Mesodermal cell (in vitro differentiated cells): ENCODE measurements at regions not wholly inside any gene's neighbourhood (a gene's known extent, or its start where the extent isn't known, plus 50 kb on each side); places are given as distances from the start of the nearest gene placed in this dataset.
"Not testable (repeated sequence)": the region's sequence is repeated elsewhere in the genome, so short reads cannot be mapped to it uniquely, and the experiment has no call there.

ENCODE experiments used
- H3K27ac ChIP-seq: 2 replicates; pipeline ENCODE4 v1.7.0; 2013; ENCODE audit warnings: mild to moderate bottlenecking, low read depth, low read length, moderate library complexity; ENCODE audit not compliant: severe bottlenecking
- H3K36me3 ChIP-seq: 2 replicates; pipeline ENCODE4 v1.7.1; 2013; ENCODE audit warnings: mild to moderate bottlenecking, low read length, moderate library complexity; ENCODE audit not compliant: control insufficient read depth, insufficient read depth
- H3K4me1 ChIP-seq: one replicate; pipeline ENCODE4 v1.7.1; 2013; ENCODE audit warnings: mild to moderate bottlenecking, low read length; ENCODE audit not compliant: insufficient read depth, control insufficient read depth, poor library complexity, severe bottlenecking
- H3K4me3 ChIP-seq: 2 replicates; pipeline ENCODE4 v1.7.0; 2013; ENCODE audit warnings: low read length, control low read depth, mild to moderate bottlenecking; ENCODE audit not compliant: insufficient read depth, poor library complexity, severe bottlenecking; ENCODE audit errors: extremely low read depth
- H3K9me3 ChIP-seq: 2 replicates; pipeline ENCODE4 v1.7.1; 2013; ENCODE audit warnings: mild to moderate bottlenecking, low read length, moderate library complexity; ENCODE audit not compliant: control insufficient read depth
- WGBS, 2 experiments: methylation state at CpG; one replicate each; pipeline ENCODE4 v1.1.5; 2013; ENCODE audit warnings: missing lambda C conversion rate in 2 of 2; ENCODE audit not compliant: insufficient coverage in 2 of 2; 5-methylcytosine and 5-hydroxymethylcytosine counted together

DNA sequence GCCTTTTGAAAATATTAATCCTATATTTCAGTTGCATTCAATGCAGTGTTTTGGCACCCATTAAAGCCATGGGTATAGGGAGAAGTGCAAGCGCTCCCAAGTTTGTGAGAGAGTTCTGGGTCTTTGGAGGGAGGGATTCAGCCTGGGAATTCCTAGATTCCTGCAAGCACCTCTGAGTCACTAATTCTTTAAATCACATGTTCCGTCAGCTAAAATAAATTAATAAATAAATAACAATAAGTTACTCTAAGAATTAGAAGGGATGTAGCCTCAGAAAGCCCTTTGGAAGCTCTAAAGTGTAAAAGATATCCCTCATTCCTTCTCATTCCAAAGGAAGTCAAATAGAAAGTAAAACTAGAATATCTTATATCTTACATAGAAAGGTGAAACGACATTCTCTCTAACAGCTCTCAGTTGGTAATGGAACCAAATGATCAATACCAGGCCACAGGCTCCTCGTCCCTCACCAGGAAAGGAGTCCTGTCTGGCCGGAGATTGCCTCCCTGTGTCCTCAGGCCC is 222.4 kb upstream of the RBBP8 start:
- Histone ChIP-seq H3K4me1 (peaks cover 42% of the 10 kb centered on the region), H3K4me3 (no peak overlapping the region), H3K27ac (peak overlapping the region; percentile 75), H3K9me3 (no peaks in the 10 kb centered on the region), H3K36me3 (no peaks in the 10 kb centered on the region)
- 27 to 31% methylated on average over 2 of the region's 5 CpGs for WGBS, 2 experiments

DNA sequence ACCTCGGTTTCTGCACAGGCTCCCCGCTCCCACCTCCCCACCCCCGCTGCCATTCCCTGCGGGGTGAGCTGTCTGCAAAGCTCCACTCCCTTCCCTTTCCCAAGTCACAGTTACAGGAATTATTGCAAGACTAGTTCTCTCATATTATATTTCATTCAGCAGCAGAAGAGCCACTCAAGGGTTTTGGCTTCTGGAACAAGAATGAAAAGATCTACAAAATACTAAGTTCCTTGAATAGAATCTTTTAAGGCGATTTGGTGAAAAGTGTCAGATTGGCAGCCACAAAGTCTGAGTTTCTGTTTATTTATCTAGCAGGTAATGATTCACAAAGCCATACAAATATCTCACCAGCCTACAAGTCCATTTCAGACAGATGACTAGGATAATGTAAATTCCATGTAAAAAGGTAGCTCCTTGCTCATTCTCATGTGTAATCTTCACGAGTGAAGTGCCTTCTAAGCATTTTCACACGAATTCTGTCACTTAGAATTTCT is 221.9 kb upstream of the RBBP8 start:
- WGBS, 2 experiments, result 7 to 17% methylated on average over 2 to 3 of the region's 7 CpGs
- peaks cover 44% of the 10 kb centered on the region for H3K4me1 ChIP-seq
- H3K27ac ChIP-seq, result peak overlapping the region; percentile 75
- no peak overlapping the region for H3K4me3 ChIP-seq
- H3K9me3 ChIP-seq, result no peaks in the 10 kb centered on the region
- no peaks in the 10 kb centered on the region for H3K36me3 ChIP-seq

DNA sequence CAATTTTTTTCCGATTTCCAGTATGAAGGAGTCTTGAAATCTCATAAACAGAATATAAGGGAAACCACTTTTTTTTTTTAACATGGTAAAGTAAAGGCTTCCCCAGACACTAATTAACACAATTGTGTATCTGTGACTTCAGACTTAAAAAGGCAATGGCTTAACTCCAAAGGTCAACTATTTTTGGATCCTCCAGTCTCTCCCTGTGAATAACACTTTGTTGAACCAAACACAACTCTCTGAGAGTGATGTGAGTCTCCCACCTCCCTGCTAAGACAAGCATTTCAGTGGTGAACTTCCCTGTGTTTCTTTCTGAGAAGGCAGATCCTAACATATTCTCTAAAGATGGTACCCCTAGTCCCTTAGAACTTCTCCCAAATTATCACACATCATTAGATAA is 219.6 kb upstream of the RBBP8 start:
- peak overlapping the region; percentile 51 for H3K27ac ChIP-seq
- peaks cover 44% of the 10 kb centered on the region for H3K4me1 ChIP-seq
- no peak overlapping the region for H3K4me3 ChIP-seq
- no peaks in the 10 kb centered on the region for H3K36me3 ChIP-seq
- WGBS, 2 experiments, result no CpG with 5 or more reads among the region's 1 CpG
- no peaks in the 10 kb centered on the region for H3K9me3 ChIP-seq

DNA sequence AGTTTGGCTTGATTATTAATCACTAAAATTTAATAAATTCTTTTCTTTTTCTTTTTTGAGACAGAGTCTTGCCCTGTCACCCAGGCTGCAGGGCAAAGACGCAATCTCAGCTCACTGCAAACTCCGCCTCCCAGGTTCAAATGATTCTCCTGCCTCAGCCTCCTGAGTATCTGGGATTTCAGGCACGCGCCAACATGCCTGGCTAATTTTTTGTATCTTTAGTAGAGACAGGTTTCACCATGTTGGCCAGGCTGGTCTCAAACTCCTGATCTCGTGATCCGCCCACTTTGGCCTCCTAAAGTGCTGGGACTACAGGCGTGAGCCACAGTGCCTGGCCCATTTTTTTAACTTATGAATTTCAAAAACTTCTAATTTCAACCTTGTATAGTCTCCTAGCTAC is 215.6 kb upstream of the RBBP8 start:
- not testable (repeated sequence) for H3K27ac ChIP-seq, H3K9me3 ChIP-seq, H3K36me3 ChIP-seq, H3K4me3 ChIP-seq
- H3K4me1 ChIP-seq, result peaks cover 18% of the 10 kb centered on the region
- 77 to 78% methylated on average over 5 to 6 of the region's 7 CpGs for WGBS, 2 experiments

DNA sequence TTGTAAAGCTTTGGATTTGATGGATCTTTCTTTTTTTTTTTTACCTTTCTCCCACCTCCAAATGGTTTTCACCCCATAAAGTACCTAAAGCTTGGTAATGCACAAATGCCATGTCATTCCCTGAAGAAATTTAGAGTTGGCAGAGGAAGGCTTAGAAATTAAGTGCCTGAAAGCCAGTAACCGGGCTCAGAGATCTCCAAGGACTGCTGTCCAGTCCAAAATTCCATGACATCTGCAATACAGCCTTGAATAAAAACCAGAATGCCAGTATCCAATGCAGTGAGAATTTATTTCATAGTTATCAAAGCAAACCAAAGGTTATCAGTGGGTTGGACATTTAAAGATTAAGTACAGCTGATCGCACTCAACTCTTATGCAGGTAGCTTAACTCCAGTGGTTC is 209.9 kb upstream of the RBBP8 start:
- H3K9me3 ChIP-seq, result no peaks in the 10 kb centered on the region
- no peaks in the 10 kb centered on the region for H3K36me3 ChIP-seq
- H3K4me3 ChIP-seq, result no peak overlapping the region
- 100% methylated on average over 1 to 2 of the region's 2 CpGs for WGBS, 2 experiments
- H3K27ac ChIP-seq, result no peak overlapping the region
- H3K4me1 ChIP-seq, result no peaks in the 10 kb centered on the region

DNA sequence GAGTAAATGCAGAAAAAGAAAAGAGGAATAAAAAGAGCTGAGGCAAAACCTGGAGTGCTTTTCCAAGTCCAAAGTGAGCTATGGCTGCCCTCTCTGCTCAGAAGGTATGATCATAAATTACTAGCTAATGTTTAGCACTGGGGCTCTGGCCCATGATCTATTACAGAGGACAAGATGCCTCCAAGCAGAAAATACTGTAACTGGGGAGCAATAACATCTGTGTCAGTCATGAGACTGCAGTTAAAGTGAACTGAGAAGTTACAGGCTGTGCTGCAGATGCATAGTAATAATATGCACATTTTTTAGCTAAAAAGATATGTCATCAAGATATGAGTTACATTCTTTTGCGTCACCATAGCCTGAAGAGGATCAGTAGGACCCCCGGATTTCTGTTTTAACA is 209.4 kb upstream of the RBBP8 start:
- Histone ChIP-seq H3K9me3 (no peaks in the 10 kb centered on the region), H3K4me3 (no peak overlapping the region), H3K36me3 (no peaks in the 10 kb centered on the region), H3K27ac (no peak overlapping the region), H3K4me1 (no peaks in the 10 kb centered on the region)
- 90 to 95% methylated on average over 2 of the region's 2 CpGs for WGBS, 2 experiments

DNA sequence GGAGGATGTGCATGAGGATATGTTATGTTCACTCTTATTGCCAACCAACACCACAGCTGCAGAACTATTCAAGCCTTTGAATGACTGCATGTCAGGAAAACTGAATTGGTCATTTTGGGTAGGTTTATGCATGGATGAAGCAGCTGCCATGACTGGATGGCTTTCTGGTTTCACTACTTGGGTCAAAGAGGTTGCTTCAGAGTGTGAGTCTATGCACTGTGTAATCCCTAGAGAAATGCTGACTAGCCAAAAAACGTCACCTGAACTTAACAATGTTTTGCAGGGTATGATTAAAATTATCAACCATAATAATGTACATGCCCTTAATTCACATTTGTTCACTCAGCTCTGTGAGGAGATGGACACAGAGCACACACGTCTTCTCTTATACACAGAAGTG is 206.7 kb upstream of the RBBP8 start:
- Histone ChIP-seq H3K4me3 (no peak overlapping the region), H3K4me1 (no peaks in the 10 kb centered on the region), H3K36me3 (no peaks in the 10 kb centered on the region), H3K27ac (no peak overlapping the region), H3K9me3 (no peaks in the 10 kb centered on the region)
- 100% methylated on average over 1 of the region's 2 CpGs; no CpG with 5 or more reads in 1 of the 2 experiments for WGBS, 2 experiments

DNA sequence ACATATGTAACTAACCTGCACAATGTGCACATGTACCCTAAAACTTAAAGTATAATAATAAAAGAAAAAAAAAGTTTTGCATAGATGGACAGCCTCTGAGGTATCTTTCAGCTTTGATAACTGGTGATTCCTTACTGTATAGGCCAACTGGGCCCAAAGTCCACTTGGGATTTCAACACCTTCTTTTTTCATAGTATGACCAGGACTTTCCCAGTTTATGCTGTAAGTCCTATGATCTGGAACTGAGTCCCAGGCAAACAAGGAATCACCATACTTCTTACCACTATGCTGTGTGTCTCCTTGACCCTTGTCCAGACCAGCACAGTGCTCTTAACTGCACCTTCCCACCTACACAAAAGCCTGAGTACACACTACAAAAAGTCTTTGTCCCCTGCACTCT is 205.1 kb upstream of the RBBP8 start:
- Histone ChIP-seq H3K36me3 (no peaks in the 10 kb centered on the region), H3K4me1 (no peaks in the 10 kb centered on the region), H3K27ac (no peak overlapping the region), H3K4me3 (no peak overlapping the region), H3K9me3 (no peaks in the 10 kb centered on the region)

DNA sequence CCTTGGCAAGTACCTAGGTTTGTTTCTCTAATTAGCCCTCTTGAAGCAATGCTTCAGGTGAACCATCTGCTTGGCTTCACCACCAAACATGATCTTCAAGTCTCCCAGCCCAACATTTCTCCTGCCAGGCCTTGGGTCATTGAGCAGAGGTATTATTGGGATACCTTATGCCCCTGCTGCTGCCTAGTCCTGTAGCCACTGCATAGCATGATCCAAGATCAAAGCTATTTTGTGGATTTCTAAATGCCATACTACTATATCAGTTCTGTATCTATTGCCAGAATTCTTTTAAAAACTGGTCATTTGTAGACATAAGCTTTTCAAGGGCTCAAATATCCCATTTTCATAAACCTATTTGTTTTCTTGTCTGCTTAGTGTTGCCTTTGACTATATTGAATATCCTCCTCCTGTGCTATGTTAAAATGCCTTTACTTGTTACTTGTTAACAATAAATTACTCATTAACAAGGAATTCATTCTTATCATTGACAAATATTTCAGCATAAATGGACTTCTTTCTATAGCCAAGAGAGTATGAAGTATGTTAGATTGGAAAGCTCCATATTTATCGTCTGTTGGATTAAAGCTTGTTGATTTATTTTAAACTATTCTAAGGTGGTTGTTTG is 204.5 kb upstream of the RBBP8 start:
- no peaks in the 10 kb centered on the region for H3K4me1 ChIP-seq
- no peak overlapping the region for H3K27ac ChIP-seq
- H3K36me3 ChIP-seq, result no peaks in the 10 kb centered on the region
- H3K9me3 ChIP-seq, result no peaks in the 10 kb centered on the region
- no peak overlapping the region for H3K4me3 ChIP-seq
- WGBS, 2 experiments, result no CpG with 5 or more reads among the region's 1 CpG

DNA sequence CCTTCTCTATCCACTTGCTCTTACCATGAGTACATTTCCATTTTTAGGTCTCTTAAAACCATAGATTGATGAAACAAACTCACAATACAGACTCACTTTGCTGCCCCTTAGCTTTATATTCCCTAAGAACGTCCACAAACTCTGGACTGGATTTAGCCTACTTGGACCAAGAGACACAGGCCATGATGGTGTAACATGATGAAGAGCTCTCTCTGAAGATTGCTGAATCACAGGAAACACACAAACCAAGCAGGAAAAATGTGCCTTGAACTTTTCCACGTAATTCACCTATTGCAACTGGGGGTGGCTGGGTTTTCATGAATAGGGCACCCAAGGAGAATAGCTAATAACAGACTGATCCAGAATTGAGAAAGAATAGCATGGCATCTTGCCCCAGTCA is 201.7 kb upstream of the RBBP8 start:
- whole genome bisulfite sequencing, 2 experiments, result 83% methylated on average over 1 of the region's 2 CpGs; no CpG with 5 or more reads in 1 of the 2 experiments
- H3K4me1 ChIP-seq, result no peaks in the 10 kb centered on the region
- no peak overlapping the region for H3K27ac ChIP-seq
- H3K4me3 ChIP-seq, result no peak overlapping the region
- no peaks in the 10 kb centered on the region for H3K36me3 ChIP-seq
- H3K9me3 ChIP-seq, result no peaks in the 10 kb centered on the region

DNA sequence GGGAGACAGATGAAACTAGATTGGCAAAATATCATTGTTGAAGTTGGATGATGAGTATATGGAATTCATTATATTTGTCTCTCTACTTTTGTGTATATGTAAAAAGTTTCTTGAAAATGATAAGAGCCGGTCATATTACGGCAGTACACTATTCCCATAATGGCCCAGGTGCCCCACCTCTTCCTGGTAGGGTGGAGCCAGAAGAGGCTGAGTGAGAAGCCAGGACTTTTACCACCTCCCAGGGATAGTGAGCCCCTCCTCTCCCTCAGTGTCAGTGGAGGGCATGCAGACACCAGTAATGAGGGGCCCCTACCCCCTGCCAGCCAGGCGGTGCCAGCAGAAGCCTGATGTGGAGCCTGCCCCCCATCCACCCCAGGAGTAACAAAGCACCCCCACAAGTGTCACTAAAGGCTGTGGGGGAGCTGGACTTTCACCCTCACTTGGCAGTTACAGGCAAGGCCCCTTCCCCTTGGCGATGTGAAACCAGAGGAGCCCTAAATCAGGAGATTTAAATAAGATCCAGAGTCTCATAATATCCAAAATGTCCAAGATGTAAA is 198.9 kb upstream of the RBBP8 start:
- H3K4me3 ChIP-seq, result no peak overlapping the region
- no CpG with 5 or more reads among the region's 4 CpGs for WGBS, 2 experiments
- H3K4me1 ChIP-seq, result no peaks in the 10 kb centered on the region
- H3K9me3 ChIP-seq, result no peaks in the 10 kb centered on the region
- no peaks in the 10 kb centered on the region for H3K36me3 ChIP-seq
- H3K27ac ChIP-seq, result no peak overlapping the region
